ENCODE measurements at regions not wholly inside any gene's neighbourhood (a gene's known extent, or its start where the extent isn't known, plus 50 kb on each side); places are given as distances from the start of the nearest gene placed in this dataset.

DNA sequence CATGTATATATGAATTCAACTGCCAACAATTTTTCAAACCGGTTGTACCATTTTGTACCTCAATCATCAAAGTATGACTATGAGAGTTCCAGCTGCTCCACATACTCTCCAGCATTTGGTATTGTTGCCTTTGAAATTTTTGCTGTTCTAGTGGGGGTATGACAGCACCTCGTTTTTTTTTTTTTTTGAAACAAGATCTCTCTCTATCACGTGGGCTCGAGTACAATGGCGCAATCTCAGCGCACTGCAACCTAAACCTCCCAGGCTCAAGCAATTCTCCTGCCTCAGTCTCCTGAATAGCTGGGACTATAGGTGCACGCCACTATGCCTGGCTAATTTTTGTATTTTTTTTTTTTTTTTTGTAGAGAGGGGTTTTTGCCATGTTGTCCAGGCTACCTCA, 144.7 kb upstream of the JARID2 start:
- TF ChIP-seq, protein P1, sequence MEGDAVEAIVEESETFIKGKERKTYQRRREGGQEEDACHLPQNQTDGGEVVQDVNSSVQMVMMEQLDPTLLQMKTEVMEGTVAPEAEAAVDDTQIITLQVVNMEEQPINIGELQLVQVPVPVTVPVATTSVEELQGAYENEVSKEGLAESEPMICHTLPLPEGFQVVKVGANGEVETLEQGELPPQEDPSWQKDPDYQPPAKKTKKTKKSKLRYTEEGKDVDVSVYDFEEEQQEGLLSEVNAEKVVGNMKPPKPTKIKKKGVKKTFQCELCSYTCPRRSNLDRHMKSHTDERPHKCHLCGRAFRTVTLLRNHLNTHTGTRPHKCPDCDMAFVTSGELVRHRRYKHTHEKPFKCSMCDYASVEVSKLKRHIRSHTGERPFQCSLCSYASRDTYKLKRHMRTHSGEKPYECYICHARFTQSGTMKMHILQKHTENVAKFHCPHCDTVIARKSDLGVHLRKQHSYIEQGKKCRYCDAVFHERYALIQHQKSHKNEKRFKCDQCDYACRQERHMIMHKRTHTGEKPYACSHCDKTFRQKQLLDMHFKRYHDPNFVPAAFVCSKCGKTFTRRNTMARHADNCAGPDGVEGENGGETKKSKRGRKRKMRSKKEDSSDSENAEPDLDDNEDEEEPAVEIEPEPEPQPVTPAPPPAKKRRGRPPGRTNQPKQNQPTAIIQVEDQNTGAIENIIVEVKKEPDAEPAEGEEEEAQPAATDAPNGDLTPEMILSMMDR (IDR thresholded peaks at IDR 0.05): no peak
- WGBS, 2 donors: 92 to 94% methylated on average over 7 of the region's 7 CpGs
- intact Hi-C loops (cut with DNase I): no loop called here
- Histone ChIP-seq H3K36me3 (no peaks in the 10 kb centered on the region), H3K27me3 (no peaks in the 10 kb centered on the region), H3K4me3 (no peak overlapping the region), H3K4me1 (peaks cover 0 to 7% (median 0%) of the 10 kb centered on the region in 9 donors), H3K27ac (no peak overlapping the region), H3K9me3 (peaks cover 0 to 10% (median 0%) of the 10 kb centered on the region in 11 donors)
- no peak for DNase-seq
- no peak for ATAC-seq

DNA sequence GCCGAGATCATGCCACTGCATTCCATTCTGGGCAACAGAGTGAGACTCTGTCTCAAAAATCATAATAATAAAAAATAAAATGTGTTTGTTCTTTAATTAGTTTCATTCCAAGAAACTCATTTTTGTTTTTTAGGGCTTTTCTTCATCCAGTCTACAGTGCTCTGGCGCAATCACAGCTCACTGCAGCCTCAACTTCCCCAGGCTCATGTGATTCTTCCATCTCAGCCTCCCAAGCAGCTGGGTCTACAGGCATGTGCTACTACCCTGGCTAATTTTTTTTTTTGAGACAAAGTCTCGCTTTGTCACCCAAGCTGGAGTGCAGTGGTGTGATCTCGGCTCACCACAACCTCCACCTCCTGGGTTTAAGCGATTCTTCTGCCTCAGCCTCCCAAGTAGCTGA, 143.6 kb upstream of the JARID2 start:
- Histone ChIP-seq H3K27ac (no peak overlapping the region), H3K27me3 (no peaks in the 10 kb centered on the region), H3K4me1 (peaks cover 0 to 7% (median 0%) of the 10 kb centered on the region in 9 donors), H3K4me3 (no peak overlapping the region), H3K36me3 (no peaks in the 10 kb centered on the region), H3K9me3 (peaks cover 0 to 13% (median 0%) of the 10 kb centered on the region in 11 donors)
- intact Hi-C loops (cut with DNase I): no loop called here
- no peak for DNase-seq
- WGBS, 2 donors: 95 to 96% methylated on average over 5 of the region's 5 CpGs
- no peak for ATAC-seq
- TF ChIP-seq, protein P1 (IDR thresholded peaks at IDR 0.05): no peak

DNA sequence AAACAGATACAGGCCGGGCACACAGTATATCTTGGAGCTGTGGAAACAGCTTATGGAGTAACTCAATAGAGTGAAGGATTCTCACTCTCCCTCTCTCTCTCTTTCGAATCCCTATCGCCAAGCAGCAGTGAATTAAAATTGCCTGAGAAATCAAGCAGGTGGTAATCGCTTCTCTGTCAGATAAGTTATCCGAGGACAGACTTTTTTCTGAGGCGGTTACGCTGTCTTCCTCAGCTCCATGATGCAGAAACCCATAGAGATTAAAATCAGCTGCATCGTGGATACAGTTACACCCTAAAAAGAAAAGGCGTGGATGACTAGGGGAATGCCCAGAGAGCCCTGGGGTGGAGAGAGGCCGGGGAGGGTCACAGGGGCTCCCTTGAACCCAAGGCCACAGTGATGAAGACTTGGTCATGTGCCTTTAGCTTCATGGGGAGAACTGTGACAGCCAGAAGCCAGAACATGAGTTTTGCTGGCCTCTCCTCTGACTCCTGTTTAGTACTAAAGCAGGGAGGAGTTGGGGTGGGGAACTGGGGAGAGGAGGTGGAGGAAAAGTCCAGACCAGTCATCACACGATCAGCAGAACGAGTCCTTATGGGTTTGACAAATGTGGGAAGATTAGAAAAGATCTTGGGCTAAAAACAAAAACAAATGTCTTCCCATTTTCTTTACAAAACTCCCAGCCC, 138.8 kb upstream of the JARID2 start:
- intact Hi-C loops (cut with DNase I): no loop called here
- Histone ChIP-seq H3K9me3 (peaks cover 0 to 13% (median 0%) of the 10 kb centered on the region in 11 donors), H3K27ac (no peak overlapping the region), H3K27me3 (no peaks in the 10 kb centered on the region), H3K4me3 (no peak overlapping the region), H3K4me1 (peaks cover 0 to 14% (median 0%) of the 10 kb centered on the region in 9 donors), H3K36me3 (no peaks in the 10 kb centered on the region)
- 87 to 95% methylated on average over 12 of the region's 12 CpGs for WGBS, 2 donors
- ATAC-seq (no peak), DNase-seq (no peak)
- TF ChIP-seq, protein P1 (IDR thresholded peaks at IDR 0.05): no peak

DNA sequence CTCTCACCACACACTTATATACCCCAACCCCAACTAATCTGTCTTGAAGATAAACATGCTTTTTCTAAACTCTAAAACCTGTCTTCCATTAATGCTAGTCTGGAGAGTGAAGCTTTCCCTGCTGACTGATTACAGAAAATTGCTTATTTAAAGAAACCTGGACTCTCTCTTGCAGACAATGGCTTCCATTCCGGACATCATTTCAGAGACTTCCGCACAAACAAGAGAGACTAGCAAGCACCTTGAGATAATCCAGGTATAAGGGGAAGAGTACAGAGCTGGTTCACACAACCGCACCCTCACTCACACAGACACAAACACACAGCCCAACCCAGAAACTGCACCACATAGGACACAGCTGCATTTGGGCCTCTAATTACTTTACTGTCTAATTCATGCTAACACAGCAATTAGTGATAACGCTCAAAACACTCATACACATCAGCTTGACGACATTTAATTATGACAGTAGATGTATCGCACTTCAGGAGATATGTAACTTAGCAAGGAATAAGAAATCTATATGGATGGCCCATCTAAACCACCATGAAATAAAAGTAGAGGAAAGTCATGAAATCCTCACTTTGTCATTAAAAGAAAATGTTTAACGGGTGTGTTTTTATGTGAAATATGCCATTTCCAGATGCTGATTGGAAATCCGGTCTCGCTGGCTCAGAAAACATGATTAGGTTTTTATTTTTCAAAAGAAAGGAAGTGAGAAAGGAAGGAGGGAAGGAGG, 138.1 kb upstream of the JARID2 start:
- Histone ChIP-seq H3K27ac (no peak overlapping the region), H3K9me3 (peaks cover 0 to 13% (median 0%) of the 10 kb centered on the region in 11 donors), H3K36me3 (no peaks in the 10 kb centered on the region), H3K27me3 (no peaks in the 10 kb centered on the region), H3K4me3 (no peak overlapping the region), H3K4me1 (peaks cover 0 to 10% (median 0%) of the 10 kb centered on the region in 9 donors)
- TF ChIP-seq, protein P1 (IDR thresholded peaks at IDR 0.05): no peak
- DNase-seq (no peak), ATAC-seq (no peak)
- intact Hi-C loops (cut with DNase I): no loop called here
- WGBS, 2 donors: 82 to 86% methylated on average over 9 of the region's 9 CpGs
